HEK293 (cell line): ENCODE measurements at regions not wholly inside any gene's neighbourhood (a gene's known extent, or its start where the extent isn't known, plus 50 kb on each side); places are given as distances from the start of the nearest gene placed in this dataset.
"Not testable (repeated sequence)": the region's sequence is repeated elsewhere in the genome, so short reads cannot be mapped to it uniquely, and the experiment has no call there.

Experiments used
- CTCF ChIA-PET: fragments of 350-600 bp; formaldehyde crosslinking; extraction: SDS; loops from one replicate; lab custom pipeline; 2021; ENCODE audit warnings: antibody characterized with exemption; lab: Yijun Ruan, JAX
- POLR2A ChIA-PET: fragments of 300-600 bp; formaldehyde crosslinking; extraction: SDS; loops from one replicate; lab custom pipeline; 2020; ENCODE audit warnings: antibody characterized with exemption, inconsistent platforms; lab: Yijun Ruan, JAX
- H3K27ac ChIP-seq: fragments of 200-500 bp; sonication (Bioruptor generic); 2 replicates; pipeline ENCODE4 v1.5.1; 2014; ENCODE audit warnings: low read depth, low read length, control low read depth, inconsistent platforms; ENCODE audit errors: extremely low read depth
- H3K36me3 ChIP-seq, 2 experiments: fragments of 200-500 bp in 1 of 2; sonication (Bioruptor generic) in 1 of 2; 1 replicate in 1 of 2; 2 replicates in 1 of 2; pipeline ENCODE4 v1.5.1; 2014 to 2017; ENCODE audit warnings: inconsistent platforms in 2 of 2, low read length in 2 of 2; ENCODE audit not compliant: control insufficient read depth in 2 of 2, insufficient read depth in 1 of 2
- H3K4me1 ChIP-seq: fragments of 200-500 bp; sonication (Bioruptor generic); 2 replicates; pipeline ENCODE4 v1.5.1; 2014; ENCODE audit warnings: mild to moderate bottlenecking, low read length, inconsistent platforms; ENCODE audit not compliant: control insufficient read depth, insufficient read depth
- H3K4me3 ChIP-seq: 2 replicates; pipeline ENCODE4 v1.5.1; 2011; ENCODE audit warnings: low read depth, mild to moderate bottlenecking, control low read depth, low read length, moderate library complexity
- H3K9me3 ChIP-seq: fragments of 200-500 bp; sonication (Bioruptor generic); 2 replicates; pipeline ENCODE4 v1.5.1; 2014; ENCODE audit warnings: low read depth, low read length, inconsistent platforms; ENCODE audit not compliant: control insufficient read depth, insufficient read depth
- AEBP2 ChIP-seq: fragments of 450-650 bp; formaldehyde crosslinking; IDR thresholded peaks from 2 replicates; pipeline ENCODE4 v1.5.1; 2016; ENCODE audit warnings: missing biosample characterization, missing genetic modification characterization, borderline replicate concordance
- BCL11B ChIP-seq: fragments of 450-650 bp; formaldehyde crosslinking; IDR thresholded peaks from 2 replicates; pipeline ENCODE4 v1.5.1; 2016; ENCODE audit warnings: low read depth, missing biosample characterization, missing genetic modification characterization
- GFI1B ChIP-seq: fragments of 450-650 bp; formaldehyde crosslinking; IDR thresholded peaks from 2 replicates; pipeline ENCODE4 v1.5.1; 2016; ENCODE audit warnings: missing biosample characterization, missing genetic modification characterization
- KLF1 ChIP-seq: fragments of 450-650 bp; formaldehyde crosslinking; IDR thresholded peaks from 2 replicates; pipeline ENCODE4 v1.5.1; 2016; ENCODE audit warnings: missing biosample characterization, missing genetic modification characterization
- KLF7 ChIP-seq: fragments of 450-650 bp; formaldehyde crosslinking; IDR thresholded peaks from 2 replicates; pipeline ENCODE4 v1.5.1; 2016; ENCODE audit warnings: missing biosample characterization, missing genetic modification characterization, borderline replicate concordance
- SCRT1 ChIP-seq: fragments of 450-650 bp; formaldehyde crosslinking; IDR thresholded peaks from 2 replicates; pipeline ENCODE4 v1.5.1; 2016; ENCODE audit warnings: missing biosample characterization, missing genetic modification characterization, borderline replicate concordance
- SCRT2 ChIP-seq: fragments of 450-650 bp; formaldehyde crosslinking; IDR thresholded peaks from 2 replicates; pipeline ENCODE4 v1.5.1; 2016; ENCODE audit warnings: missing biosample characterization, missing genetic modification characterization
- ZBTB6 ChIP-seq: fragments of 450-650 bp; formaldehyde crosslinking; IDR thresholded peaks from 2 replicates; pipeline ENCODE4 v1.5.1; 2017; ENCODE audit warnings: missing biosample characterization, missing genetic modification characterization
- ZNF157 ChIP-seq: fragments of 450-650 bp; formaldehyde crosslinking; IDR thresholded peaks from 2 replicates; pipeline ENCODE4 v1.5.1; 2016; ENCODE audit warnings: missing biosample characterization, missing genetic modification characterization
- ZNF19 ChIP-seq: fragments of 450-650 bp; formaldehyde crosslinking; IDR thresholded peaks from 2 replicates; pipeline ENCODE4; 2016; ENCODE audit warnings: missing biosample characterization, missing genetic modification characterization, low read depth
- ZNF24 ChIP-seq: fragments of 450-650 bp; formaldehyde crosslinking; IDR thresholded peaks from 2 replicates; pipeline ENCODE4 v1.5.1; 2016; ENCODE audit warnings: missing biosample characterization, missing genetic modification characterization
- ZNF311 ChIP-seq: fragments of 450-650 bp; formaldehyde crosslinking; IDR thresholded peaks from 2 replicates; pipeline ENCODE4 v1.5.1; 2017; ENCODE audit warnings: missing biosample characterization, missing genetic modification characterization, borderline replicate concordance
- ZNF510 ChIP-seq: fragments of 450-650 bp; formaldehyde crosslinking; IDR thresholded peaks from 2 replicates; pipeline ENCODE4 v1.5.1; 2018; ENCODE audit warnings: mild to moderate bottlenecking, missing genetic modification characterization, missing biosample characterization; ENCODE audit not compliant: insufficient replicate concordance
- ZNF518A ChIP-seq: fragments of 450-650 bp; formaldehyde crosslinking; conservative IDR thresholded peaks from 2 replicates; pipeline ENCODE4 v1.5.1; 2016; ENCODE audit warnings: low read depth, missing biosample characterization, missing genetic modification characterization
- ZNF544 ChIP-seq: fragments of 450-650 bp; formaldehyde crosslinking; IDR thresholded peaks from 2 replicates; pipeline ENCODE4 v1.5.0; 2017; ENCODE audit warnings: missing biosample characterization, missing genetic modification characterization
- ZNF555 ChIP-seq: fragments of 450-650 bp; formaldehyde crosslinking; conservative IDR thresholded peaks from 2 replicates; pipeline ENCODE4 v1.5.1; 2017; ENCODE audit warnings: missing biosample characterization, mild to moderate bottlenecking, missing genetic modification characterization, inconsistent platforms
- ZNF558 ChIP-seq: fragments of 450-650 bp; formaldehyde crosslinking; IDR thresholded peaks from 2 replicates; pipeline ENCODE4 v1.5.1; 2016; ENCODE audit warnings: missing biosample characterization, missing genetic modification characterization
- ZNF585B ChIP-seq: fragments of 450-650 bp; formaldehyde crosslinking; IDR thresholded peaks from 2 replicates; pipeline ENCODE4 v1.5.1; 2016; ENCODE audit warnings: missing biosample characterization, missing genetic modification characterization
- ZNF610 ChIP-seq: fragments of 450-650 bp; formaldehyde crosslinking; IDR thresholded peaks from 2 replicates; pipeline ENCODE4 v1.5.1; 2016; ENCODE audit warnings: missing biosample characterization, missing genetic modification characterization, borderline replicate concordance
- ZNF645 ChIP-seq: fragments of 450-650 bp; formaldehyde crosslinking; IDR thresholded peaks from 2 replicates; pipeline ENCODE4; 2016; ENCODE audit warnings: missing biosample characterization, missing genetic modification characterization
- ZNF654 ChIP-seq: fragments of 450-650 bp; formaldehyde crosslinking; IDR thresholded peaks from 2 replicates; pipeline ENCODE4 v1.5.1; 2016; ENCODE audit warnings: low read depth, missing biosample characterization, missing genetic modification characterization
- ZNF677 ChIP-seq: fragments of 450-650 bp; IDR thresholded peaks from 2 replicates; pipeline ENCODE4 v1.5.0; 2018; ENCODE audit warnings: missing biosample characterization, mild to moderate bottlenecking, missing genetic modification characterization, moderate library complexity

- TF ChIP-seq GFI1B (tag by site-specific recombination): no peak
- no peak for TF ChIP-seq ZNF157
- TF ChIP-seq SCRT1 (tag by site-specific recombination): no peak
- TF ChIP-seq, all 188 proteins: peak for 0
Observed at GRCh38 chr4:111154934-111155333, 532.1 kb upstream of the PITX2 start (continued).

- CTCF ChIA-PET: interaction anchor here (0.6 to 1.7 kb wide), 5 partner anchors 9 to 471 kb away, joined by 3 to 6 read pairs (median 3); no protein-coding TSS in a partner anchor
- H3K27ac ChIP-seq, H3K36me3 ChIP-seq, POLR2A ChIA-PET, H3K4me3 ChIP-seq, H3K4me1 ChIP-seq, H3K9me3 ChIP-seq: not testable (repeated sequence)
- TF ChIP-seq ZNF654 (tag by site-specific recombination): peak; percentile 28; the same call in 1 of the 2 replicates
Observed at GRCh38 chr4:111164556-111164955, 541.7 kb upstream of the PITX2 start.

GRCh38 chr4:111174331-111174730 lies 551.5 kb upstream of the PITX2 start:
- Histone ChIP-seq H3K36me3 (no peaks in the 10 kb centered on the region), H3K4me3 (no peak overlapping the region), H3K9me3 (no peaks in the 10 kb centered on the region), H3K27ac (no peak overlapping the region)
- CTCF ChIA-PET: interaction anchor here (0.6 to 2.0 kb wide), 2 partner anchors 10 to 289 kb away, joined by 3 to 6 read pairs; no protein-coding TSS in a partner anchor
- TF ChIP-seq KLF7 (tag by site-specific recombination): no peak
- TF ChIP-seq SCRT2 (tag by site-specific recombination): 0 out of 2 replicates have a peak, but pooled peaks have one; percentile 12
- TF ChIP-seq ZNF518A (tag by site-specific recombination): no peak
- no peak for TF ChIP-seq ZNF677 (tag by site-specific recombination)
- no peak for TF ChIP-seq AEBP2
- TF ChIP-seq, all 188 proteins: peak for 1
- POLR2A ChIA-PET: no interaction called here
- H3K4me1 ChIP-seq: no peaks in the 10 kb centered on the region

- H3K4me3 ChIP-seq: no peak overlapping the region
- TF ChIP-seq ZNF24 (tag by site-specific recombination) (no peak), KLF1 (tag by site-specific recombination) (no peak), ZNF585B (tag by site-specific recombination) (no peak), SCRT2 (tag by site-specific recombination) (no peak), ZNF555 (tag by site-specific recombination) (no peak), ZNF19 (no peak), ZNF610 (tag by site-specific recombination) (no peak), ZNF510 (tag by site-specific recombination) (no peak), ZNF645 (tag by site-specific recombination) (no peak), ZBTB6 (tag by site-specific recombination) (no peak), ZNF558 (tag by site-specific recombination) (no peak), ZNF654 (tag by site-specific recombination) (no peak), BCL11B (no peak), ZNF311 (no peak), ZNF544 (tag by site-specific recombination) (no peak)
Observed at GRCh38 chr4:111178231-111178630, 555.4 kb upstream of the PITX2 start.

More at GRCh38 chr4:111178231-111178630, 555.4 kb upstream of the PITX2 start:
- Histone ChIP-seq H3K4me1 (no peaks in the 10 kb centered on the region), H3K36me3 (no peaks in the 10 kb centered on the region), H3K27ac (no peak overlapping the region), H3K9me3 (no peaks in the 10 kb centered on the region)
- POLR2A ChIA-PET: no interaction called here
- CTCF ChIA-PET: no interaction called here
